ENCODE measurements at regions not wholly inside any gene's neighbourhood (a gene's known extent, or its start where the extent isn't known, plus 50 kb on each side); places are given as distances from the start of the nearest gene placed in this dataset.

DNA sequence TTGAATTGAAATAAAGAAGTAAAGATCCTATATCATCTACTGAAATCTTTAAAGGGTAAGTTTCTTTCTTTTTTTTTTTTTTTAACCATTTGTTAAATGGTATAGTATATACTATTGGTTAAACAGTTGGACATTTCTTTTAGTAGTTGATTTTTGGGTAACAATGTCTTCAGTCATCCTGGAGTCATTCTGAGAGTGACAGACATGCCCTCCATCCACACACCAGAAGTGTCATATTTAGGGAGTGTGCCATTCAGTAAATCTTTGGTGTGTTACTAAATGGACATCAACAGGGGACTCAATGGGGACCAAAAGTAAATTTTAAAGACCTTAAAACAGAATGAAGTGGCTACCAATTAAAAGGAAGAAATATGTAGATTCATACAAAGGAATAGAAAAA, 50.8 kb upstream of the SLC39A10 start:
- no peak overlapping the region for H3K27ac ChIP-seq
- TF ChIP-seq ZFX (IDR thresholded peaks at IDR 0.05; ENCODE audit: borderline replicate concordance) (no peak), CTCF (IDR thresholded peaks at IDR 0.05) (no peak)

DNA sequence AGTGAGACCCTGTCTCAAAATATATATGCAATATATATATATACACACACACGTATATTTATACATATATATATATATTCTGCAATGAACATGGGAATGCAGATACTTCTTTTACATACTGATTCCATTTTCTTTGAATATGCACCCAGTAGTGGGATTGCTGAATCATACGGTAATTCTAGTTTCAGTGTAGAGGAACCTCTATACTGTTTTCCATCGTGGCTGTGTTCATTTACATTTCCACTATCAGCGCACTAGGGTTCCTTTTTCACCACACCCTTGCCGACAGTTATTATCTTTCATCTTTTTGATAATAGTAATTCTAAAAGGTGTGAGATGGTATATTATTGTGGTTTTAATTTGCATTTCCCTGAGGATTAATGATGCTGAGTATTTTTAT, 52.3 kb upstream of the SLC39A10 start:
- H3K27ac ChIP-seq: no peak overlapping the region

DNA sequence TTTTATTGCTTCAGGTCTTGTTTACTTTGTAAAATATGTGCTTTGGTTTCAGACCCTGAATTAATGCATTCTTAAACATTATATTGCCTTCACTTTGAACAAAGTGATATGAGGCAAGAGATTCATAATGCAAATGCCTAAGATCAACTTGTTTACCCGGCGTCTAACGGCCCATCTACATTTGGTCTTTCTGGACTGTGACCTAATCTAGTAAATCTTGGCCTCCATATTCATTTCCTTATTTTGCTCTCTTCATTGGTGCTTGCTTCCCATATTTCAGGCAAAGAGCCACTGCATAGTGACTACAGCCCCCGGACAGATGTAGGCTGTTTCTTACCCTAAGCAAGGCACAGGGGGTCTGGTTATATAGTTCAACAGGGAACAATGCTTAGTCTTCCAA, 53.0 kb upstream of the SLC39A10 start:
- H3K27ac ChIP-seq: no peak overlapping the region
- TF ChIP-seq ZFX (IDR thresholded peaks at IDR 0.05; ENCODE audit: borderline replicate concordance) (no peak), CTCF (IDR thresholded peaks at IDR 0.05) (no peak)

More for the DNA sequence above, 52.3 kb upstream of the SLC39A10 start:
- no peak for TF ChIP-seq ZFX (IDR thresholded peaks at IDR 0.05; ENCODE audit: borderline replicate concordance)
- no peak for TF ChIP-seq CTCF (IDR thresholded peaks at IDR 0.05)

- no peak overlapping the region for H3K27ac ChIP-seq
- no peak for TF ChIP-seq ZFX (IDR thresholded peaks at IDR 0.05; ENCODE audit: borderline replicate concordance)
- TF ChIP-seq CTCF (IDR thresholded peaks at IDR 0.05): no peak
Measured at GRCh38 chr2:195603408-195603807, 53.6 kb upstream of the SLC39A10 start.

DNA sequence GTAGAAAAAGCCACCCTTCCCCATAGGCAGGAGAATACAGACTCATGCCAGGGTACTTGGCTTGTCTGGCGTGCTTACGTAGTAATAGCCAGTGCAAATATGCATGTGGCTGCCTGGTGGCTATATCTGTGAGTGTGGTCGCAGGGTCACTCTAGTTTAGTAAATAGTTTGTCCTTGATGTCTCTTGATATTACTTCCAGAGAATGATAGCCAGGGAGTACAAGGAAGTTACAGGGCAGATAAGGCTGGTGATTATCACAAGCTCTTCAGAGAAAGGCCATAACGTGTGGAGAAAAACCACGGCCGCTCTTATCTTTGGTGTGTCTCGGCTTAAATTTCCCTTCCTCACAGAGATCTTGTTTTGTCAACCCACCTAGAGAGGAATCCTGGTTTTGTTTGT, 54.3 kb upstream of the SLC39A10 start:
- no peak overlapping the region for H3K27ac ChIP-seq
- no peak for TF ChIP-seq CTCF (IDR thresholded peaks at IDR 0.05)
- no peak for TF ChIP-seq ZFX (IDR thresholded peaks at IDR 0.05; ENCODE audit: borderline replicate concordance)

- TF ChIP-seq ZFX (IDR thresholded peaks at IDR 0.05; ENCODE audit: borderline replicate concordance) (no peak), CTCF (IDR thresholded peaks at IDR 0.05) (no peak)
- H3K27ac ChIP-seq: no peak overlapping the region
Measured at GRCh38 chr2:195601361-195601760, 55.7 kb upstream of the SLC39A10 start.

GRCh38 chr2:195600778-195601177, 56.2 kb upstream of the SLC39A10 start:
- no peak overlapping the region for H3K27ac ChIP-seq
- no peak for TF ChIP-seq ZFX (IDR thresholded peaks at IDR 0.05; ENCODE audit: borderline replicate concordance)
- no peak for TF ChIP-seq CTCF (IDR thresholded peaks at IDR 0.05)

All from 22Rv1 (cell line).